WTC11 (cell line): ENCODE measurements at regions not wholly inside any gene's neighbourhood (a gene's known extent, or its start where the extent isn't known, plus 50 kb on each side); places are given as distances from the start of the nearest gene placed in this dataset.
A peak's percentile ranks its signal among the peaks of the same experiment; 100 is the strongest.

Experiments used
- ATAC-seq: fragments of 200-7000 bp; cut with Tn5 transposase; 2 replicates; pipeline ENCODE4 v1.10.0; 2021; ENCODE audit warnings: mild to moderate bottlenecking, moderate library complexity
- CTCF ChIA-PET: fragments of 300-600 bp; sonication (Branson Sonifier 250); formaldehyde crosslinking; loops from one replicate; lab custom pipeline; 2021; ENCODE audit warnings: antibody characterized with exemption; lab: Charles Lee
- POLR2A ChIA-PET: fragments of 350-600 bp; sonication (Branson Sonifier 250); formaldehyde crosslinking; loops from one replicate; lab custom pipeline; 2021; ENCODE audit warnings: antibody characterized with exemption; lab: Charles Lee
- DNase-seq: peaks from one replicate; pipeline ENCODE4 v3.0.0; 2021; ENCODE audit warnings: low spot score
- H3K27ac Mint-ChIP-seq: 2 replicates; pipeline ENCODE4 v1.8.0; 2021; ENCODE audit warnings: mixed read lengths
- H3K27me3 Mint-ChIP-seq: 2 replicates; pipeline ENCODE4 v1.8.0; 2021; ENCODE audit warnings: low read depth, mild to moderate bottlenecking, moderate library complexity, mixed read lengths
- H3K36me3 Mint-ChIP-seq: 2 replicates; pipeline ENCODE4 v1.8.0; 2021; ENCODE audit warnings: mixed read lengths
- H3K4me1 Mint-ChIP-seq: 2 replicates; pipeline ENCODE4 v1.8.0; 2022; ENCODE audit warnings: mixed read lengths
- H3K4me3 Mint-ChIP-seq: 2 replicates; pipeline ENCODE4 v1.8.0; 2021; ENCODE audit warnings: mild to moderate bottlenecking, moderate library complexity, mixed read lengths
- H3K9me3 Mint-ChIP-seq: 2 replicates; pipeline ENCODE4 v1.8.0; 2021; ENCODE audit warnings: mixed read lengths
- ATF3 ChIP-seq: sonication (generic); formaldehyde crosslinking; conservative IDR thresholded peaks from 2 replicates; pipeline ENCODE4 v1.8.1; 2022; ENCODE audit warnings: mild to moderate bottlenecking, missing genetic modification reagents
- CDX4 ChIP-seq: fragments of 250-450 bp; sonication (Bioruptor Pico); IDR thresholded peaks from 2 replicates; pipeline ENCODE4 v1.9.0; 2021; ENCODE audit warnings: moderate library complexity, mild to moderate bottlenecking, inconsistent platforms, borderline replicate concordance
- E2F4 ChIP-seq: sonication (generic); formaldehyde crosslinking; IDR thresholded peaks from 2 replicates; pipeline ENCODE4 v1.8.1; 2022; ENCODE audit warnings: low read depth, mild to moderate bottlenecking, moderate library complexity, missing genetic modification reagents, borderline replicate concordance
- EMX1 ChIP-seq: fragments of 250-450 bp; sonication (Bioruptor Pico); IDR thresholded peaks from 2 replicates; pipeline ENCODE4 v1.8.0; 2021; ENCODE audit warnings: mild to moderate bottlenecking
- FOXK1 ChIP-seq: sonication (generic); formaldehyde crosslinking; IDR thresholded peaks from 2 replicates; pipeline ENCODE4 v1.8.0; 2022; ENCODE audit warnings: mild to moderate bottlenecking, moderate library complexity, missing genetic modification reagents
- JAZF1 ChIP-seq: fragments of 250-450 bp; sonication (Bioruptor Pico); IDR thresholded peaks from 2 replicates; pipeline ENCODE4 v1.9.0; 2021; ENCODE audit warnings: moderate library complexity, mild to moderate bottlenecking, inconsistent platforms
- NFYB ChIP-seq: sonication (generic); formaldehyde crosslinking; conservative IDR thresholded peaks from 2 replicates; pipeline ENCODE4 v1.8.0; 2022; ENCODE audit warnings: low read depth, missing genetic modification reagents
- NR1H2 ChIP-seq: sonication (generic); formaldehyde crosslinking; IDR thresholded peaks from 2 replicates; pipeline ENCODE4 v1.9.0; 2021; ENCODE audit warnings: mild to moderate bottlenecking, moderate library complexity, missing genetic modification reagents
- NR3C1 ChIP-seq: sonication (generic); formaldehyde crosslinking; conservative IDR thresholded peaks from 2 replicates; pipeline ENCODE4 v1.8.1; 2023; ENCODE audit warnings: low read depth, mild to moderate bottlenecking, missing genetic modification reagents
- PRDM15 ChIP-seq: sonication (generic); formaldehyde crosslinking; IDR thresholded peaks from 2 replicates; pipeline ENCODE4 v1.8.0; 2022; ENCODE audit warnings: missing genetic modification reagents
- PREB ChIP-seq: sonication (generic); formaldehyde crosslinking; IDR thresholded peaks from 2 replicates; pipeline ENCODE4 v1.8.1; 2022; ENCODE audit warnings: mild to moderate bottlenecking, missing genetic modification reagents, moderate library complexity, borderline replicate concordance
- PRRX2 ChIP-seq: fragments of 250-450 bp; sonication (Bioruptor Pico); IDR thresholded peaks from 2 replicates; pipeline ENCODE4 v1.8.0; 2021; ENCODE audit warnings: mild to moderate bottlenecking
- RELA ChIP-seq: sonication (generic); formaldehyde crosslinking; IDR thresholded peaks from 2 replicates; pipeline ENCODE4 v1.8.1; 2022; ENCODE audit warnings: missing genetic modification reagents, mild to moderate bottlenecking, borderline replicate concordance
- TEAD1 ChIP-seq: sonication (generic); formaldehyde crosslinking; IDR thresholded peaks from 2 replicates; pipeline ENCODE4 v1.8.0; 2022; ENCODE audit warnings: mild to moderate bottlenecking, missing genetic modification reagents
- ZBTB21 ChIP-seq: sonication (generic); formaldehyde crosslinking; IDR thresholded peaks from 2 replicates; pipeline ENCODE4 v1.8.1; 2023; ENCODE audit warnings: mild to moderate bottlenecking, missing genetic modification reagents, borderline replicate concordance
- ZNF263 ChIP-seq: sonication (generic); formaldehyde crosslinking; IDR thresholded peaks from 2 replicates; pipeline ENCODE4 v1.8.1; 2022; ENCODE audit warnings: low read depth, mild to moderate bottlenecking, moderate library complexity, missing genetic modification reagents
- ZNF317 ChIP-seq: sonication (generic); formaldehyde crosslinking; IDR thresholded peaks from 2 replicates; pipeline ENCODE4 v1.8.1; 2023; ENCODE audit warnings: low read depth, mild to moderate bottlenecking, moderate library complexity, missing genetic modification reagents, borderline replicate concordance
- ZNF396 ChIP-seq: fragments of 250-450 bp; sonication (Bioruptor Pico); IDR thresholded peaks from 2 replicates; pipeline ENCODE4 v1.8.0; 2021; ENCODE audit warnings: mild to moderate bottlenecking, moderate library complexity, borderline replicate concordance
- ZNF671 ChIP-seq: fragments of 250-450 bp; sonication (Bioruptor Pico); IDR thresholded peaks from 2 replicates; pipeline ENCODE4 v1.8.0; 2021; ENCODE audit warnings: mild to moderate bottlenecking

GRCh38 chr20:4459081-4459480 is 210.0 kb upstream of the ADRA1D start:
- POLR2A ChIA-PET = no interaction called here
- peaks cover 32% of the 10 kb centered on the region for H3K4me1 Mint-ChIP-seq
- no peak overlapping the region for H3K27ac Mint-ChIP-seq
- no peak overlapping the region for H3K4me3 Mint-ChIP-seq
- H3K36me3 Mint-ChIP-seq = peaks cover 9% of the 10 kb centered on the region
- TF ChIP-seq NR1H2 (CRISPR knock-in tag) = no peak
- TF ChIP-seq ZNF396 (CRISPR knock-in tag) = no peak
- TF ChIP-seq TEAD1 = no peak
- TF ChIP-seq FOXK1 (CRISPR knock-in tag) = no peak
- TF ChIP-seq ATF3 (CRISPR knock-in tag) = no peak
- no peak for TF ChIP-seq RELA (CRISPR knock-in tag)
- no peak for TF ChIP-seq E2F4 (CRISPR knock-in tag)
- no peak for TF ChIP-seq ZNF671
- no peak for TF ChIP-seq PREB (CRISPR knock-in tag)
- TF ChIP-seq CDX4 = no peak
- TF ChIP-seq ZNF263 = no peak
- no peak for TF ChIP-seq EMX1 (CRISPR knock-in tag)
- TF ChIP-seq ZBTB21 (CRISPR knock-in tag) = no peak
- no peak for TF ChIP-seq PRDM15 (CRISPR knock-in tag)
- no peak for TF ChIP-seq NR3C1 (CRISPR knock-in tag)
- DNase-seq (no peak), ATAC-seq (no peak)
- H3K27me3 Mint-ChIP-seq = no peaks in the 10 kb centered on the region
- H3K9me3 Mint-ChIP-seq = peaks cover 30% of the 10 kb centered on the region
- CTCF ChIA-PET = no interaction called here

GRCh38 chr20:4457566-4458543 is 208.8 kb upstream of the ADRA1D start:
- peaks cover 32% of the 10 kb centered on the region for H3K4me1 Mint-ChIP-seq
- TF ChIP-seq JAZF1 (CRISPR knock-in tag) (no peak), NFYB (CRISPR knock-in tag) (no peak), PRRX2 (CRISPR knock-in tag) (no peak), ZNF317 (CRISPR knock-in tag) (peak; percentile 73; the same call in 1 of the 2 replicates)
- TF ChIP-seq, all 79 proteins: peak for 1
- peaks cover 30% of the 10 kb centered on the region for H3K9me3 Mint-ChIP-seq
- H3K27ac Mint-ChIP-seq = 0 out of 2 replicates have a peak overlapping the region, but pooled peaks have one; percentile 9
- peaks cover 9% of the 10 kb centered on the region for H3K36me3 Mint-ChIP-seq
- peak; percentile 74 for ATAC-seq
- no peak overlapping the region for H3K4me3 Mint-ChIP-seq
- no peaks in the 10 kb centered on the region for H3K27me3 Mint-ChIP-seq
- no peak for DNase-seq
- ChIA-PET POLR2A (no interaction called here), CTCF (no interaction called here)
